Nephron (organoid): ENCODE measurements at regions not wholly inside any gene's neighbourhood (a gene's known extent, or its start where the extent isn't known, plus 50 kb on each side); places are given as distances from the start of the nearest gene placed in this dataset.

Experiments used
- H3K27ac Mint-ChIP-seq, 3 experiments: 2 replicates each; pipeline ENCODE4 v1.8.0; 2020; ENCODE audit warnings: mixed read lengths in 3 of 3, mild to moderate bottlenecking in 2 of 3, moderate library complexity in 1 of 3
- H3K27me3 Mint-ChIP-seq: 2 replicates; pipeline ENCODE4 v1.8.0; 2021; ENCODE audit warnings: low read depth, mild to moderate bottlenecking, moderate library complexity, mixed read lengths
- H3K36me3 Mint-ChIP-seq: 2 replicates; pipeline ENCODE4 v1.8.0; 2020; ENCODE audit warnings: low read depth, mixed read lengths
- H3K4me1 Mint-ChIP-seq: 2 replicates; pipeline ENCODE4 v1.8.0; 2020; ENCODE audit warnings: mixed read lengths
- H3K4me3 Mint-ChIP-seq, 3 experiments: 2 replicates each; pipeline ENCODE4 v1.8.0; 2020; ENCODE audit warnings: mild to moderate bottlenecking in 3 of 3, mixed read lengths in 3 of 3, moderate library complexity in 2 of 3
- H3K9me3 Mint-ChIP-seq: 2 replicates; pipeline ENCODE4 v1.8.0; 2020; ENCODE audit warnings: mixed read lengths
- CTCF ChIP-seq, 3 experiments: fragments of 200-600 bp; sonication (generic); IDR thresholded peaks; one replicate each; pipeline ENCODE4 v1.5.0; 2021; ENCODE audit warnings: antibody characterized with exemption in 3 of 3; ENCODE audit not compliant: unreplicated experiment in 3 of 3

- peaks cover 33% of the 10 kb centered on the region for H3K36me3 Mint-ChIP-seq
- H3K4me1 Mint-ChIP-seq: peaks cover 13% of the 10 kb centered on the region
- peaks cover 2% of the 10 kb centered on the region for H3K27me3 Mint-ChIP-seq
- no peaks in the 10 kb centered on the region for H3K9me3 Mint-ChIP-seq
- no peak overlapping the region for H3K4me3 Mint-ChIP-seq
- H3K27ac Mint-ChIP-seq: no peak overlapping the region
- no peak for TF ChIP-seq CTCF (IDR thresholded peaks at IDR 0.05; ENCODE audit: unreplicated experiment in 3 of 3)
These were observed 56.3 kb upstream of the GRK3 start for GRCh38 chr22:25508161-25508560.

- no peak for TF ChIP-seq CTCF (IDR thresholded peaks at IDR 0.05; ENCODE audit: unreplicated experiment in 3 of 3)
- Mint-ChIP-seq H3K4me1 (peaks cover 13% of the 10 kb centered on the region), H3K36me3 (peaks cover 34% of the 10 kb centered on the region), H3K9me3 (no peaks in the 10 kb centered on the region), H3K27me3 (peaks cover 4% of the 10 kb centered on the region), H3K27ac (peak overlapping the region; percentile 44 to 88 (median 71)), H3K4me3 (no peak overlapping the region)
These were observed 55.6 kb upstream of the GRK3 start for GRCh38 chr22:25508761-25509321.

GRCh38 chr22:25509374-25509791 lies 55.1 kb upstream of the GRK3 start:
- Mint-ChIP-seq H3K4me3 (peak overlapping the region in 1 of 3 experiments; percentile 33), H3K9me3 (no peaks in the 10 kb centered on the region), H3K27ac (peak overlapping the region; percentile 44 to 88 (median 71)), H3K27me3 (peaks cover 4% of the 10 kb centered on the region), H3K4me1 (peaks cover 13% of the 10 kb centered on the region), H3K36me3 (peaks cover 35% of the 10 kb centered on the region)
- no peak for TF ChIP-seq CTCF (IDR thresholded peaks at IDR 0.05; ENCODE audit: unreplicated experiment in 3 of 3)

- H3K36me3 Mint-ChIP-seq: peaks cover 38% of the 10 kb centered on the region
- H3K4me1 Mint-ChIP-seq: peaks cover 13% of the 10 kb centered on the region
- no peak overlapping the region for H3K27ac Mint-ChIP-seq
- H3K27me3 Mint-ChIP-seq: peaks cover 4% of the 10 kb centered on the region
- H3K4me3 Mint-ChIP-seq: no peak overlapping the region
- no peak for TF ChIP-seq CTCF (IDR thresholded peaks at IDR 0.05; ENCODE audit: unreplicated experiment in 3 of 3)
- H3K9me3 Mint-ChIP-seq: no peaks in the 10 kb centered on the region
These were observed 53.6 kb upstream of the GRK3 start for GRCh38 chr22:25510876-25511275.

- TF ChIP-seq CTCF (IDR thresholded peaks at IDR 0.05; ENCODE audit: unreplicated experiment in 3 of 3): no peak
- H3K36me3 Mint-ChIP-seq: peaks cover 37% of the 10 kb centered on the region
- H3K9me3 Mint-ChIP-seq: no peaks in the 10 kb centered on the region
- no peak overlapping the region for H3K27ac Mint-ChIP-seq
- H3K4me1 Mint-ChIP-seq: peaks cover 13% of the 10 kb centered on the region
- peaks cover 4% of the 10 kb centered on the region for H3K27me3 Mint-ChIP-seq
- H3K4me3 Mint-ChIP-seq: no peak overlapping the region
These were observed 52.8 kb upstream of the GRK3 start for GRCh38 chr22:25511725-25512124.

GRCh38 chr22:25514436-25515180 lies 49.9 kb upstream of the GRK3 start:
- H3K4me1 Mint-ChIP-seq: peaks cover 6% of the 10 kb centered on the region
- peaks cover 4% of the 10 kb centered on the region for H3K27me3 Mint-ChIP-seq
- peaks cover 30% of the 10 kb centered on the region for H3K36me3 Mint-ChIP-seq
- no peak overlapping the region for H3K27ac Mint-ChIP-seq
- no peak for TF ChIP-seq CTCF (IDR thresholded peaks at IDR 0.05; ENCODE audit: unreplicated experiment in 3 of 3)
- no peak overlapping the region for H3K4me3 Mint-ChIP-seq
- H3K9me3 Mint-ChIP-seq: no peaks in the 10 kb centered on the region
